GM12801 (cell line): ENCODE measurements at regions not wholly inside any gene's neighbourhood (a gene's known extent, or its start where the extent isn't known, plus 50 kb on each side); places are given as distances from the start of the nearest gene placed in this dataset.

ENCODE experiments used
- CTCF ChIP-seq: IDR thresholded peaks from one replicate; pipeline ENCODE4 v1.5.1; 2011; ENCODE audit warnings: control low read depth; ENCODE audit not compliant: insufficient read length; ENCODE audit errors: extremely low read depth

DNA sequence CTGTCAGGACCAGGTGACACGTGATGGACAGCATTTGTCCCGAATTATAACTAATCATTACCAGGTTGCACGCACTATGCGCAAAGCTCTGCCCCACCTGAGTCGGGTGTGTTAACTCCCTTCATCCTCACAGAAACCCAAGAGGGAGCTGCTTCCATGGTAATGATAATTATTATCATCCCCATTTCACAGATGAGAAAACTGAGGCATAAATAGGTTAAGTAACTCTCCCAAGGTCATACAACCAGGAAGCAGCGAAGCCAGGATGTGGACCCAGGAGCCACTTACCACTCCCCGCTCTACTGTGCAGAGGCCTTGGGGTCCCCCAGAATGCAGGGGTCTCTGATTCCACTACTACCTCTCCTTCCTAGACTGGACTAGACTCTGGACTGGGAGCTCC is 76.7 kb upstream of the TARDBP start:
- TF ChIP-seq CTCF = no peak

DNA sequence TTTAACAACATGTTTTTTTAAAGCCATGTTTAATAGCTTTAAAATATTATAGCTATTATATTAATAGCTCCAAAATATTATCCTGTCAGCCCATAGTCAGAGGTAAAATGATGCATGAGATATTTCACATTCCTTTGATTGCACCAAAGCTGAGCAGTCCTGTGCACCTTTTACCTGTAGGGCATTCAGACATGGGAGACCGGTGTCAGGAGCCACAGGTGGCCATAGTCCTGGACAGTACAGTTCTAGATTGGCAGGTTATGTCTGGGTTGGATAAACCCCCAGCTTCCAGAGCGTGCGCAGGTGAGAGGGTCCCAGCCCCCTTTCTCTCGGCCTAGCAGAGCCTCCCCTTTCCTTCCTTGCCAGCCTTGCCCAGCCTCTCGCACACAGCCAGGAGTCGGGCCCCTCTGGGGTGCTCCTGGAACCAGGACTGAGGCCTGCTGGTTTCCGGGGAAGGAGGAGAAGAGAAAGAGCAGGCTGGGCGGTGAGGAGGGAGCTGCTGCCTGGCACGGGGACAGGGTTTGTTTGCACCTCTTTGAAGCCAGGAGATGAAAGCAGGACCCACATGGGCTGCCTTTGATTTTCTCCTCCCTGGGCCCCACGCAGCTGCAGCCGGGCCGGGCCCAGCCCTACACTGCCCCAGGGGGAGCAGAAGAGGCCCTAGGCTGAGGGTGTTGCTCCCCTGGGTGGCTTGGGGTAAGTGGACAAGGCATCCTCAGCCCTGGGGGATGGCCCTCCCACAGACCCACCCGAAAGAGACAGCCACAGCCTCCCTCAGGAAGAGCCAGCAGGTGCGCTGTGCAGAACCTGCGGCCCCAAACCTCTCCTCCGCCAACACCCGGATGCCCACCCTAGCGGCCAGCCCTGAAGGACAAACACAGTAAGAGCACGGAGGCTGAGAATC is 75.2 kb upstream of the TARDBP start:
- no peak for TF ChIP-seq CTCF

DNA sequence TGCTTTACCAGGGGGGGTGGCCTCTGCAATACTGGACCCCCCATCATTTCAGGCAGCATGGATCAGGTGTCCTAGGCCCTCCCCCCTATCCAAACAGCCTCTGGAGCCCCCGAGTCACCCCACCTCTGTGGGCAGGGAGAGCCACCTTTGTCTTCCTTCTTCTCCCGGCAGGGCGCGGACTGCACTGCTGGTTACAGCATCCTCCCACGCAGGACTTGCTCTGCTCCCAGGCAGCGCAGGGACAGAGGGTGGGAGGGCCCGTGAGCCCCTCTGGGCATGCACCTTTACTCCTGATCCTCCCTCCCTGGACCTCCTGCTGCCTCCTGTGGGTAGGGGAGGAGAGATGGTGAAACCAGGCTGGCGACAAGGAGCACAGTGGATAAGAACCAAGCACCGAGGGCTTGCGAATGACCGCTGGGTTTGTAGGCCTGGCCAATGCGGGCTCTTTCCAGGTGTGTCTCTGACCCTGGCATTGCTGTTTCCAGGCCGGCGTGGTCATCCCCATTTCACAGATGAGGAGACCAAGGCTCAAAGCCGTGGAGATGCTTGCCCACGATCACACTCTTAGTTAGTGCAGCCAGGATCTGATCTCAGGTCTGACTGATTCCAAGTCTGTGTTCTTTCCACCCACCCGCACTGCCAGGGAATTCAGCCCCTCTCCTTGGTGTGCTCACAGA is 73.6 kb upstream of the TARDBP start:
- TF ChIP-seq CTCF = no peak

DNA sequence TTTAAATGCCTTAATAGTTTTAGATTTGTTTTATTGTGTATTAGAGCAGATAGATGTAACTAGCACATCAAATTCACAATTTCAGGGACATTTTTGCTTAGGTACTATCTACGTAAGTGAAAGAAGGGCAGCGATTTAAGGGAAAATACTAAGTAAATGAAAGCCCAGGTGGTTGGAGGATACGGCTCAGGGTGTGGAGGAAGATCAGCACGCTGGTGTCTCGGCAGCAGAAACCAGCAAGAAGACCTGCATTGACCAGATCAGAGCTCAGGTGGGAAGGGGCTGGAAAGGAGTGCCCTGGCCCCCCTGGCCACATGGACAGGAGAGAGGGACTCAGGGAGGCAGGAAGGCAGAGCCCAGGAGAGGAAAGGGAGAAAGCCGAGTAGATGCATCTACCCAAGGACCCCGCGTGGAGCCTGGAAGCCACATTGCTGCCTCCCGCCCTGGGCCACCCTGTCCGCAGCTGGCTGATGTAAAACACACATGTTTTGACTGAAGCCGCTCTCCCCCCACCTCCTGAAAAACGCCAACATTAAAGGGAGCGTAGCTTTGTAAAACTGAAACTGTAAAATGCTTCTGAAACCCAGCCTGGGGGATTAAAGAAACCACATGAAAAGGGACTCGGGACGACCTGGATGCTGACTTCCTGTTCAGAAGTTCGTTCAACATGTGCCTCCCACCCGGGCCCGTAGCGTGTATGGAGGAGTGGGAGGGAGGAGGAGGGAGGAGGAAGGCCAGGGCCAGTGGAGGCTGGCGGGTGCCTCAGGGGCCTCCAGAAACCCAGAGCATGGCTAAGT is 72.6 kb upstream of the TARDBP start:
- no peak for TF ChIP-seq CTCF

GRCh38 chr1:10940451-10940804 is 72.0 kb upstream of the TARDBP start:
- no peak for TF ChIP-seq CTCF

DNA sequence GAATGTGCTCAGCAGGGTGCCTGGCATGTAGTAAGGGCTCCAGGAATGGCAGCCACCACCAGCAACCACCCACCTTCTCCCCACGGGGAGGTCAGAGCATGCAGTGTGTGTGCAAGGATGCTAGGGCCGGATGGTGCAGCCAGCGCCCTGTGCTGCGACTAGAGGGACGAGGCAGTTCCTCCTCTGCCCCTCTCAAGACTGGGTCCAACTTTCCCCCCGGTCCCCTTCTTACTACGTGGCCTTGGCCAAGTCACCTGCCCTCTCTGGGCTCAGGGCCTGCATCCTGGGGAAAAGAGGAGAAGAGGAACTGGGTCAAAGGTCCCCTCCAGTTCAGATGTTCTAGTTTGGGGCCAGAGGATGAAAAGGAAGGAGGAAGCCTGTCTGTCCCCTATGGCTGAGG is 71.6 kb upstream of the TARDBP start:
- no peak for TF ChIP-seq CTCF

DNA sequence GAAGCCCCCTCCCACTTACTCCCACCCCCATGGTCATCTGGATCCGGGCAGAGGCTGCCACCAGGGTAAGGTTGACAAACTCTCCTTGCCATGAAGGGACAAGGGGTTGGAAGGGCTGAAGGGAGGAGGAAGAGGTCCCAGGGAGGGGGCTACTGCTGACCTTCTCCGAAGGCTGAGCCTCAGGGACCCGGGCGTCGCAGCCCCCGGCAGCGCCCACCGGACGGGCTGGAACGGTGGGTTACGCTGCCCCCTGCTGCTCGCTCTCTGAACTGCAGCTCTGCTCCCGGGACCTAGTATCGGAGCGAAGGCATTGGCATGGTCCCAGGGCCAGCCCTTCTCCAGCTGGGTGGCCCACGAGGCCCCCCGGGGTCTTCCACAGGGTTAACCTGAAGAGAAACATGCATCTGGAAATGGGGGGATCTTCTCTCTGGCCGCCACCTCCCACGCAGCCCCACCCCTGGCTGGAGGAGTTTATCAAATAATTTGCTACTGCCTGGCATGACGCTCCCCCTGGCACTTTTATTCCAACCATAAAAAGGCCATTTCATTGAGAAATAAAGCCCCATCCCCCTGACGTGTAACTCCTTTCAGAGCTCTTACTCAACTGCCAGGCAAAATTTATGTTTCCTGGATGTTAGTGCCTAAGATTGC is 70.4 kb upstream of the TARDBP start:
- no peak for TF ChIP-seq CTCF
